AG04450 (cell line): ENCODE measurements at regions not wholly inside any gene's neighbourhood (a gene's known extent, or its start where the extent isn't known, plus 50 kb on each side); places are given as distances from the start of the nearest gene placed in this dataset.
"Not testable (repeated sequence)": the region's sequence is repeated elsewhere in the genome, so short reads cannot be mapped to it uniquely, and the experiment has no call there.

Experiments used
- CTCF ChIA-PET: fragments of 300-600, 350-600 bp; formaldehyde crosslinking; extraction: SDS; loops from one replicate; lab custom pipeline; 2022; ENCODE audit warnings: antibody characterized with exemption, inconsistent platforms; lab: Charles Lee
- POLR2A ChIA-PET: fragments of 350-600 bp; formaldehyde crosslinking; extraction: SDS; loops from one replicate; lab custom pipeline; 2021; ENCODE audit warnings: antibody characterized with exemption, inconsistent platforms; lab: Yijun Ruan, JAX
- DNase-seq: peaks from one replicate; pipeline ENCODE4 v3.0.0-alpha.2; 2011; ENCODE audit warnings: low read depth, low spot score
- H3K27ac ChIP-seq: one replicate; pipeline ENCODE4 v1.5.1; 2012; ENCODE audit warnings: low read depth, low read length, control low read depth
- H3K27me3 ChIP-seq: one replicate; pipeline ENCODE4 v1.6.0; 2012; ENCODE audit warnings: low read length; ENCODE audit not compliant: control insufficient read depth, insufficient read depth
- H3K4me3 ChIP-seq: 2 replicates; pipeline ENCODE4 v1.5.1; 2011; ENCODE audit warnings: mild to moderate bottlenecking, low read depth, low read length, control low read depth
- H3K9me3 ChIP-seq: 2 replicates; pipeline ENCODE4 v1.5.1; 2012; ENCODE audit warnings: low read length; ENCODE audit not compliant: control insufficient read depth, insufficient read depth
- TF ChIP-seq, protein P1 (sequence below): IDR thresholded peaks from 2 replicates; pipeline ENCODE4 v1.5.1; 2011; ENCODE audit warnings: low read depth, low read length, control low read depth, inconsistent platforms

DNA sequence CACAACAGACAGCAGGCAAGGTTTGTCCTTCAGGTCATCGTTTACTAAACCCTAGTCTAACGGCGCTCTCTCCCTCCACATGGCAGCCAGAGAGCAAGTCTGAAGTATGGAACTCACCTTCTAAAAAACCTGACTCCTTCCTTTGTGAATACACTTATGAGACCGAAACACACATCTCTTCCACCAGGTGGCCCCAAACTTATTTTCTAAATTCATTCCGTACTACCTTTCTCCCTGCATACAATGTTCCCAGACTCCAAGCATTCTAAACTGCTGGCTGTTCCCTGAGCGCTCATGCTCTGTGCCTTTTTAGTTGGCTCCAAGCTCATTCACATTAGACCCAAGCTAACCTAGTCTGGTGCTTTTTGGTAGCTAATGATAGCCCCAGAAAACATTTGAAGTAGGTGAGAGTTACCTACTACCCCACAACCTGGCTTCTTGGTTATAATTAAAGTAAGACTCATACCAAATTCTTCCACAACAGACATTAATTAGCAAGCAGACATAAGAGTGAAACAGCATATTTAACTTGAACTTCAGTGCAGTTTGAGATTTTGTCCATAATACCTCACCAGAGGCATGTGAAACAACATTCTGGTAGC, 67.6 kb upstream of the DCLK2 start:
- Histone ChIP-seq H3K9me3 (no peaks in the 10 kb centered on the region), H3K27ac (no peak overlapping the region), H3K27me3 (no peaks in the 10 kb centered on the region), H3K4me3 (no peak overlapping the region)
- TF ChIP-seq, protein P1, sequence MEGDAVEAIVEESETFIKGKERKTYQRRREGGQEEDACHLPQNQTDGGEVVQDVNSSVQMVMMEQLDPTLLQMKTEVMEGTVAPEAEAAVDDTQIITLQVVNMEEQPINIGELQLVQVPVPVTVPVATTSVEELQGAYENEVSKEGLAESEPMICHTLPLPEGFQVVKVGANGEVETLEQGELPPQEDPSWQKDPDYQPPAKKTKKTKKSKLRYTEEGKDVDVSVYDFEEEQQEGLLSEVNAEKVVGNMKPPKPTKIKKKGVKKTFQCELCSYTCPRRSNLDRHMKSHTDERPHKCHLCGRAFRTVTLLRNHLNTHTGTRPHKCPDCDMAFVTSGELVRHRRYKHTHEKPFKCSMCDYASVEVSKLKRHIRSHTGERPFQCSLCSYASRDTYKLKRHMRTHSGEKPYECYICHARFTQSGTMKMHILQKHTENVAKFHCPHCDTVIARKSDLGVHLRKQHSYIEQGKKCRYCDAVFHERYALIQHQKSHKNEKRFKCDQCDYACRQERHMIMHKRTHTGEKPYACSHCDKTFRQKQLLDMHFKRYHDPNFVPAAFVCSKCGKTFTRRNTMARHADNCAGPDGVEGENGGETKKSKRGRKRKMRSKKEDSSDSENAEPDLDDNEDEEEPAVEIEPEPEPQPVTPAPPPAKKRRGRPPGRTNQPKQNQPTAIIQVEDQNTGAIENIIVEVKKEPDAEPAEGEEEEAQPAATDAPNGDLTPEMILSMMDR = peak; percentile 66
- ChIA-PET POLR2A (no interaction called here), CTCF (interaction anchor here (0.8 to 12.0 kb wide), 24 partner anchors 11 to 857 kb away, joined by 3 to 108 read pairs (median 4); partner anchors contain the start of gene DCLK2)
- peak; percentile 36 for DNase-seq

DNA sequence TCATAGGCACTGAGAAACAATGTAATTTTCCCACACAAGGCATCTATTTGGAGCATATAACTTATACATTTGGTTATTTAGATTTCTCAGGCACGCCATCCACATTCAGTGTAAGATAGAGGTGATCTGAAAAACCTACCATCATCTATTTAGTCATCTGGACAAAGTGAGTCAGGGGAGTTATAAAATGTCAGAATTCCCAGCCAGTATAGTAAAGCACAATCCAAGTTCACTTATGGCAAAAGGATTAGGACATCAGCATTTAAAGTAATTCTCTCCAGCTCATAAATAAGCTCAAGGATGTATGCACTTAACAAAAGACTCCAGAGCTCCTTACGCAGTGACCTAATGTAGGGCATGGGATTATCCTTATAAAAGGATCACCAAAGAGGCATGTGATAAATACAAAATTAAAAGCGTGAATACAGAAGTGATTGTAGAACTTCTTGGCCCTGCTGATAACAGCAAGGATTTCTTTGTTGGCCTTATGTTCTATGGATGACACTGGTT, 65.3 kb upstream of the DCLK2 start:
- Histone ChIP-seq H3K9me3 (no peaks in the 10 kb centered on the region), H3K4me3 (no peak overlapping the region), H3K27ac (no peak overlapping the region), H3K27me3 (no peaks in the 10 kb centered on the region)
- ChIA-PET CTCF (interaction anchor here (0.6 to 12.0 kb wide), 5 partner anchors 18 to 854 kb away, joined by 3 to 108 read pairs (median 5); no protein-coding TSS in a partner anchor), POLR2A (no interaction called here)
- DNase-seq = no peak
- TF ChIP-seq, protein P1 = no peak

- H3K4me3 ChIP-seq, POLR2A ChIA-PET, CTCF ChIA-PET, DNase-seq, H3K27ac ChIP-seq, H3K27me3 ChIP-seq, H3K9me3 ChIP-seq: not testable (repeated sequence)
Observed at GRCh38 chr4:150015910-150016309, 62.3 kb upstream of the DCLK2 start.

DNA sequence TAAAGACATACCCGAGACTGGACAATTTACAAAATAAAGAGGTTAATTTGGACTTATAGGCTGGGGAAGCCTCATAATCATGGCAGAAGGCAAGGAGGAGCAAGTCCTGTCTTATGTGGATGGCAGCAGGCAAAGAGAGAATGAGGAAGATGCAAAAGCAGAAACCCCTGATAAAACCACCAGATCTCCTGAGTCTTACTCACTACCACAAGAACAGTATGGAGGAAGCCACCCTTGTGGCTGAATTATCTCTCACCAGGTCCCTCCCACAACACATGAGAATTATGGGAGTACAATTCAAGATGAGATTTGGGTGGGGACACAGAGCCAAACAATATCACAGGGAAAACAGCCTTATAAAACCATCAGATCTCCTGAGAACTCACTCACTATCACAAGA, 61.6 kb upstream of the DCLK2 start:
- CTCF ChIA-PET = not testable (repeated sequence)

DNA sequence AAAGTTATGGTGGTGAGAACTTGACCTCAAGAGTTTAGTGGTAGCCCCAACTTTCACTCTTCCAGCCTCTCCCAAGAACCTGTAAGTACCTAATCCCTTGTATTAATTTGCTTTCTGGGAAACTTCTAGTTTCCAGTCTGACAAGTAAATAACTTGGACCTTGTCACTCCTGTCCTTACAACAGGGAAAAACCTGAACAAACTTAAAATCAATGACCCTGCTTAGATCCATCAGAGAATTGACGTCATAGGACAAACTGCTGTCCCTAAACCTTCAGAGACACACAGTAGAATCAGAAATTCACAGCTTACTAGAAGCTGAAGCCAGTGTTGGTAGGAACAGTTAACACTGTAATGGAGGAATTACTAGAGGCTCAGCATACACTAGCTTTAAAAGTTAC, 60.0 kb upstream of the DCLK2 start:
- no peaks in the 10 kb centered on the region for H3K9me3 ChIP-seq
- DNase-seq = no peak
- CTCF ChIA-PET = no interaction called here

More for the DNA sequence above, 61.6 kb upstream of the DCLK2 start:
- H3K4me3 ChIP-seq, H3K27ac ChIP-seq, POLR2A ChIA-PET, H3K9me3 ChIP-seq, DNase-seq, H3K27me3 ChIP-seq: not testable (repeated sequence)

GRCh38 chr4:150021483-150021882, 56.8 kb upstream of the DCLK2 start:
- POLR2A ChIA-PET = no interaction called here
- no peak for DNase-seq
- H3K9me3 ChIP-seq = no peaks in the 10 kb centered on the region
- TF ChIP-seq, protein P1 = no peak
- H3K27ac ChIP-seq = no peak overlapping the region
- H3K4me3 ChIP-seq = no peak overlapping the region
- CTCF ChIA-PET = interaction anchor here (1.5 kb wide), 1 partner anchor 11 kb away, joined by 11 read pairs; no protein-coding TSS in a partner anchor
- no peaks in the 10 kb centered on the region for H3K27me3 ChIP-seq

More for the DNA sequence above, 60.0 kb upstream of the DCLK2 start:
- POLR2A ChIA-PET = interaction anchor here (0.6 kb wide), 1 partner anchor 123 kb away, joined by 3 read pairs; no protein-coding TSS in a partner anchor
- Histone ChIP-seq H3K27me3 (no peaks in the 10 kb centered on the region), H3K27ac (no peak overlapping the region), H3K4me3 (no peak overlapping the region)
- TF ChIP-seq, protein P1 = no peak
